ENCODE measurements at regions not wholly inside any gene's neighbourhood (a gene's known extent, or its start where the extent isn't known, plus 50 kb on each side); places are given as distances from the start of the nearest gene placed in this dataset.
"Not testable (repeated sequence)": the region's sequence is repeated elsewhere in the genome, so short reads cannot be mapped to it uniquely, and the experiment has no call there.

GRCh38 chr10:77724820-77725219 is 87.2 kb upstream of the KCNMA1 start:
- Histone ChIP-seq H3K27me3 (ENCODE audit: control insufficient read depth in 3 of 3, insufficient read depth in 3 of 3, low read length in 3 of 3) (no peaks in the 10 kb centered on the region), H3K36me3 (ENCODE audit: control insufficient read depth in 3 of 3, insufficient read depth in 2 of 3, low read depth in 1 of 3, low read length in 3 of 3) (no peaks in the 10 kb centered on the region), H3K4me3 (ENCODE audit: low read depth in 1 of 3, low read length in 3 of 3) (no peak overlapping the region), H3K4me1 (ENCODE audit: control insufficient read depth in 3 of 3, insufficient read depth in 2 of 3, low read depth in 1 of 3, low read length in 2 of 3) (peaks cover 0 to 19% (median 0%) of the 10 kb centered on the region in 3 donors), H3K27ac (ENCODE audit: low read depth in 1 of 3, low read length in 2 of 3) (no peak overlapping the region), H3K9me3 (ENCODE audit: control insufficient read depth in 2 of 2, insufficient read depth in 1 of 2, low read depth in 1 of 2, low read length in 1 of 2) (peaks cover 0 to 8% of the 10 kb centered on the region in 2 donors)
- FAIRE-seq (no peak), DNase-seq (no peak)
- 76 to 88% (median 80%) methylated on average over 2 of the region's 2 CpGs for WGBS, 3 donors

DNA sequence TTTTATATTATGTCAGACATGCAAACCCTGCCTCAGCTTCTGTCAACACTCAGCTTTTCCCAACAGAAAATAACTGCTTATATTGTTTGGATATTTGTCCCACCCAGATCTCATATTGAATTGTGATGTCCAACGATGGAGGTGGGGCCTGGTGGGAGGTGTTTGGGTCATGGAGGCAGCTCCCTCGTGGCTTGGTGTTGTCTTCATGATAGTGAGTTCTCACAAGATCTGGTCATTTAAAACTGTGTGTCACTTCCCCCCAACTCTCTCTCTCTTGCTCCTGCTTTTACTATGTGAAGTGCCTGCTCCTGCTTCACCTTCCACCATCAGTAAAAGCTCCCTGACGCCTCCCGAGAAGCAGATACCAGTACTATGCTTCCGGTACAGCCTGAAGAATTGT is 85.8 kb upstream of the KCNMA1 start:
- Histone ChIP-seq H3K4me1 (ENCODE audit: control insufficient read depth in 3 of 3, insufficient read depth in 2 of 3, low read depth in 1 of 3, low read length in 2 of 3) (peaks cover 0 to 19% (median 0%) of the 10 kb centered on the region in 3 donors), H3K4me3 (ENCODE audit: low read depth in 1 of 3, low read length in 3 of 3) (no peak overlapping the region), H3K36me3 (ENCODE audit: control insufficient read depth in 3 of 3, insufficient read depth in 2 of 3, low read depth in 1 of 3, low read length in 3 of 3) (no peaks in the 10 kb centered on the region), H3K27me3 (ENCODE audit: control insufficient read depth in 3 of 3, insufficient read depth in 3 of 3, low read length in 3 of 3) (no peaks in the 10 kb centered on the region), H3K9me3 (ENCODE audit: control insufficient read depth in 2 of 2, insufficient read depth in 1 of 2, low read depth in 1 of 2, low read length in 1 of 2) (peaks cover 0 to 8% of the 10 kb centered on the region in 2 donors), H3K27ac (ENCODE audit: low read depth in 1 of 3, low read length in 2 of 3) (peak overlapping the region in 1 of 3 donors; percentile 18)
- 58 to 76% (median 62%) methylated on average over 5 of the region's 5 CpGs for WGBS, 3 donors
- no peak for FAIRE-seq
- DNase-seq = no peak

DNA sequence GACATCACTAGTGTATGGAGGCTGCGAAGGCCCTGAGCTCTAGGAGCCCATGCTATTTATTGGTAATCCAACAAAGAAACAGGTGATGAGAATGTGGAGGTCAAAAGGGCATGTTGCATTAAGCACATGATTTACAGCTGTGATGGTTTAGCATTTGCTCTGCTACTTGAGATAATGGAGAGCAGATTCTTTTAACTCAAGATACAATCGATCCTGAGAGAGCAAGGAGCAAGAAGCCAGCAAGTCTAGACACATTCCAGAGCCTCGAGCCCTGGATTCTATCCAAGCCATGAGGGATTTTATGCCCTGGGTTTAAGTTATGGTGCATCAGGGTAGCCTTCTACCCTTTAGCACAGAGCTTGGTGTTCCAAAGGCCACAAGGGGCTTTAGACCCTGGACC is 85.3 kb upstream of the KCNMA1 start:
- not testable (repeated sequence) for H3K4me3 ChIP-seq (ENCODE audit: low read depth in 1 of 3, low read length in 3 of 3); H3K27me3 ChIP-seq (ENCODE audit: control insufficient read depth in 3 of 3, insufficient read depth in 3 of 3, low read length in 3 of 3); H3K36me3 ChIP-seq (ENCODE audit: control insufficient read depth in 3 of 3, insufficient read depth in 2 of 3, low read depth in 1 of 3, low read length in 3 of 3); H3K9me3 ChIP-seq (ENCODE audit: control insufficient read depth in 2 of 2, insufficient read depth in 1 of 2, low read depth in 1 of 2, low read length in 1 of 2); FAIRE-seq
- Histone ChIP-seq H3K4me1 (ENCODE audit: control insufficient read depth in 3 of 3, insufficient read depth in 2 of 3, low read depth in 1 of 3, low read length in 2 of 3) (peaks cover 0 to 19% (median 0%) of the 10 kb centered on the region in 3 donors), H3K27ac (ENCODE audit: low read depth in 1 of 3, low read length in 2 of 3) (peak overlapping the region in 1 of 3 donors; percentile 55)
- WGBS, 3 donors = 23 to 32% (median 32%) methylated on average over 3 of the region's 3 CpGs
- DNase-seq = peak; percentile 68 to 80

GRCh38 chr10:77721815-77722214 is 84.2 kb upstream of the KCNMA1 start:
- Histone ChIP-seq H3K36me3 (ENCODE audit: control insufficient read depth in 3 of 3, insufficient read depth in 2 of 3, low read depth in 1 of 3, low read length in 3 of 3) (no peaks in the 10 kb centered on the region), H3K27me3 (ENCODE audit: control insufficient read depth in 3 of 3, insufficient read depth in 3 of 3, low read length in 3 of 3) (peaks cover 0 to 2% (median 0%) of the 10 kb centered on the region in 3 donors), H3K27ac (ENCODE audit: low read depth in 1 of 3, low read length in 2 of 3) (no peak overlapping the region), H3K4me1 (ENCODE audit: control insufficient read depth in 3 of 3, insufficient read depth in 2 of 3, low read depth in 1 of 3, low read length in 2 of 3) (peaks cover 0 to 19% (median 0%) of the 10 kb centered on the region in 3 donors), H3K4me3 (ENCODE audit: low read depth in 1 of 3, low read length in 3 of 3) (no peak overlapping the region), H3K9me3 (ENCODE audit: control insufficient read depth in 2 of 2, insufficient read depth in 1 of 2, low read depth in 1 of 2, low read length in 1 of 2) (peaks cover 0 to 8% of the 10 kb centered on the region in 2 donors)
- 86 to 90% (median 87%) methylated on average over 3 of the region's 3 CpGs for WGBS, 3 donors
- FAIRE-seq = no peak
- DNase-seq = no peak

GRCh38 chr10:77718957-77719356 is 81.3 kb upstream of the KCNMA1 start:
- H3K4me1 ChIP-seq (ENCODE audit: control insufficient read depth in 3 of 3, insufficient read depth in 2 of 3, low read depth in 1 of 3, low read length in 2 of 3) = peaks cover 0 to 10% (median 0%) of the 10 kb centered on the region in 3 donors
- no peak for FAIRE-seq
- 37 to 49% (median 38%) methylated on average over 2 of the region's 2 CpGs for WGBS, 3 donors

GRCh38 chr10:77718312-77718711 is 80.7 kb upstream of the KCNMA1 start:
- WGBS, 3 donors = 66 to 75% (median 66%) methylated on average over 6 of the region's 6 CpGs
- H3K27me3 ChIP-seq (ENCODE audit: control insufficient read depth in 3 of 3, insufficient read depth in 3 of 3, low read length in 3 of 3); H3K27ac ChIP-seq (ENCODE audit: low read depth in 1 of 3, low read length in 2 of 3); FAIRE-seq; H3K4me3 ChIP-seq (ENCODE audit: low read depth in 1 of 3, low read length in 3 of 3); H3K4me1 ChIP-seq (ENCODE audit: control insufficient read depth in 3 of 3, insufficient read depth in 2 of 3, low read depth in 1 of 3, low read length in 2 of 3); DNase-seq; H3K36me3 ChIP-seq (ENCODE audit: control insufficient read depth in 3 of 3, insufficient read depth in 2 of 3, low read depth in 1 of 3, low read length in 3 of 3); H3K9me3 ChIP-seq (ENCODE audit: control insufficient read depth in 2 of 2, insufficient read depth in 1 of 2, low read depth in 1 of 2, low read length in 1 of 2): not testable (repeated sequence)

More at GRCh38 chr10:77718957-77719356, 81.3 kb upstream of the KCNMA1 start:
- Histone ChIP-seq H3K4me3 (ENCODE audit: low read depth in 1 of 3, low read length in 3 of 3) (no peak overlapping the region), H3K27me3 (ENCODE audit: control insufficient read depth in 3 of 3, insufficient read depth in 3 of 3, low read length in 3 of 3) (peaks cover 0 to 3% (median 0%) of the 10 kb centered on the region in 3 donors), H3K9me3 (ENCODE audit: control insufficient read depth in 2 of 2, insufficient read depth in 1 of 2, low read depth in 1 of 2, low read length in 1 of 2) (no peaks in the 10 kb centered on the region), H3K27ac (ENCODE audit: low read depth in 1 of 3, low read length in 2 of 3) (no peak overlapping the region), H3K36me3 (ENCODE audit: control insufficient read depth in 3 of 3, insufficient read depth in 2 of 3, low read depth in 1 of 3, low read length in 3 of 3) (no peaks in the 10 kb centered on the region)
- DNase-seq = no peak

GRCh38 chr10:77717336-77717735 is 79.7 kb upstream of the KCNMA1 start:
- peaks cover 0 to 8% (median 0%) of the 10 kb centered on the region in 3 donors for H3K27me3 ChIP-seq (ENCODE audit: control insufficient read depth in 3 of 3, insufficient read depth in 3 of 3, low read length in 3 of 3)
- no peaks in the 10 kb centered on the region for H3K9me3 ChIP-seq (ENCODE audit: control insufficient read depth in 2 of 2, insufficient read depth in 1 of 2, low read depth in 1 of 2, low read length in 1 of 2)
- FAIRE-seq = no peak
- H3K4me1 ChIP-seq (ENCODE audit: control insufficient read depth in 3 of 3, insufficient read depth in 2 of 3, low read depth in 1 of 3, low read length in 2 of 3) = peaks cover 0 to 4% (median 0%) of the 10 kb centered on the region in 3 donors
- no peak overlapping the region for H3K27ac ChIP-seq (ENCODE audit: low read depth in 1 of 3, low read length in 2 of 3)
- H3K4me3 ChIP-seq (ENCODE audit: low read depth in 1 of 3, low read length in 3 of 3) = no peak overlapping the region
- no peak for DNase-seq
- no peaks in the 10 kb centered on the region for H3K36me3 ChIP-seq (ENCODE audit: control insufficient read depth in 3 of 3, insufficient read depth in 2 of 3, low read depth in 1 of 3, low read length in 3 of 3)
- whole genome bisulfite sequencing, 3 donors = 51 to 69% (median 56%) methylated on average over 3 of the region's 3 CpGs

GRCh38 chr10:77716458-77717317 is 79.1 kb upstream of the KCNMA1 start:
- FAIRE-seq (no peak), DNase-seq (no peak)
- Histone ChIP-seq H3K27ac (ENCODE audit: low read depth in 1 of 3, low read length in 2 of 3) (no peak overlapping the region), H3K27me3 (ENCODE audit: control insufficient read depth in 3 of 3, insufficient read depth in 3 of 3, low read length in 3 of 3) (peaks cover 0 to 10% (median 0%) of the 10 kb centered on the region in 3 donors), H3K36me3 (ENCODE audit: control insufficient read depth in 3 of 3, insufficient read depth in 2 of 3, low read depth in 1 of 3, low read length in 3 of 3) (no peaks in the 10 kb centered on the region), H3K9me3 (ENCODE audit: control insufficient read depth in 2 of 2, insufficient read depth in 1 of 2, low read depth in 1 of 2, low read length in 1 of 2) (no peaks in the 10 kb centered on the region), H3K4me3 (ENCODE audit: low read depth in 1 of 3, low read length in 3 of 3) (no peak overlapping the region), H3K4me1 (ENCODE audit: control insufficient read depth in 3 of 3, insufficient read depth in 2 of 3, low read depth in 1 of 3, low read length in 2 of 3) (no peaks in the 10 kb centered on the region)
- 73 to 86% (median 84%) methylated on average over 13 of the region's 13 CpGs for WGBS, 3 donors
